Trophoblast cell (in vitro differentiated cells and primary cell): ENCODE measurements at regions not wholly inside any gene's neighbourhood (a gene's known extent, or its start where the extent isn't known, plus 50 kb on each side); places are given as distances from the start of the nearest gene placed in this dataset.

Experiments used
- DNase-seq, 2 donors: peaks; one replicate each; pipeline ENCODE4 v3.0.0-alpha.2; 2016
- H2AFZ ChIP-seq: 2 replicates; pipeline ENCODE4 v1.6.1; 2013; ENCODE audit warnings: low read length, moderate library complexity, mild to moderate bottlenecking; ENCODE audit not compliant: insufficient read depth, poor library complexity
- H2AK5ac ChIP-seq: 2 replicates; pipeline ENCODE4 v1.6.1; 2013; ENCODE audit warnings: mild to moderate bottlenecking, low read length
- H2BK120ac ChIP-seq: 2 replicates; pipeline ENCODE4 v1.6.1; 2013; ENCODE audit warnings: low read length, mild to moderate bottlenecking, moderate library complexity; ENCODE audit not compliant: insufficient read depth, poor library complexity
- H2BK12ac ChIP-seq: 2 replicates; pipeline ENCODE4 v1.6.1; 2013; ENCODE audit warnings: mild to moderate bottlenecking, low read length, moderate library complexity
- H2BK5ac ChIP-seq: 2 replicates; pipeline ENCODE4 v1.6.1; 2013; ENCODE audit warnings: low read length, low read depth, moderate library complexity, mild to moderate bottlenecking; ENCODE audit not compliant: poor library complexity
- H3K14ac ChIP-seq: 2 replicates; pipeline ENCODE4 v1.6.1; 2013; ENCODE audit warnings: mild to moderate bottlenecking, low read length
- H3K18ac ChIP-seq: 2 replicates; pipeline ENCODE4 v1.6.1; 2013; ENCODE audit warnings: mild to moderate bottlenecking, low read length
- H3K23ac ChIP-seq: 2 replicates; pipeline ENCODE4 v1.6.1; 2013; ENCODE audit warnings: low read length
- H3K27ac ChIP-seq: 2 replicates; pipeline ENCODE4 v1.5.1; 2013; ENCODE audit warnings: low read depth, mild to moderate bottlenecking, inconsistent platforms, low read length, moderate library complexity
- H3K27me3 ChIP-seq: 2 replicates; pipeline ENCODE4 v1.6.1; 2013; ENCODE audit warnings: inconsistent platforms, mild to moderate bottlenecking, low read length, moderate library complexity; ENCODE audit not compliant: insufficient read depth
- H3K36me3 ChIP-seq, 2 experiments: 1 replicate in 1 of 2; 2 replicates in 1 of 2; pipeline ENCODE4 v1.6.1; 2013; ENCODE audit warnings: low read length in 2 of 2, mild to moderate bottlenecking in 2 of 2, moderate library complexity in 1 of 2; ENCODE audit not compliant: insufficient read depth in 2 of 2, control insufficient read depth in 1 of 2
- H3K4ac ChIP-seq: 2 replicates; pipeline ENCODE4 v1.6.1; 2013; ENCODE audit warnings: low read depth, mild to moderate bottlenecking, low read length, moderate library complexity
- H3K4me1 ChIP-seq, 2 experiments: 1 replicate in 1 of 2; 2 replicates in 1 of 2; pipeline ENCODE4 v1.6.1; 2013; ENCODE audit warnings: low read length in 2 of 2, mild to moderate bottlenecking in 2 of 2, moderate library complexity in 1 of 2; ENCODE audit not compliant: insufficient read depth in 2 of 2, control insufficient read depth in 1 of 2
- H3K4me2 ChIP-seq: 2 replicates; pipeline ENCODE4 v1.6.1; 2013; ENCODE audit warnings: inconsistent platforms, mild to moderate bottlenecking, low read length, moderate library complexity
- H3K4me3 ChIP-seq: 2 replicates; pipeline ENCODE4 v1.5.1; 2013; ENCODE audit warnings: mild to moderate bottlenecking, low read depth, low read length, inconsistent platforms
- H3K79me1 ChIP-seq: one replicate; pipeline ENCODE4 v1.6.1; 2013; ENCODE audit warnings: low read length
- H3K79me2 ChIP-seq: 2 replicates; pipeline ENCODE4 v1.6.1; 2013; ENCODE audit warnings: low read length, mild to moderate bottlenecking; ENCODE audit not compliant: control insufficient read depth, insufficient read depth, poor library complexity
- H3K9ac ChIP-seq: 2 replicates; pipeline ENCODE4 v1.6.1; 2013; ENCODE audit warnings: mild to moderate bottlenecking, low read length
- H3K9me3 ChIP-seq: 2 replicates; pipeline ENCODE4 v1.6.1; 2013; ENCODE audit warnings: low read depth, mild to moderate bottlenecking, control low read depth, inconsistent platforms, low read length; ENCODE audit not compliant: insufficient read depth
- H4K12ac ChIP-seq: 2 replicates; pipeline ENCODE4 v1.6.1; 2013; ENCODE audit warnings: low read depth, mild to moderate bottlenecking, low read length, moderate library complexity
- H4K8ac ChIP-seq: 2 replicates; pipeline ENCODE4 v1.6.1; 2013; ENCODE audit warnings: low read depth, mild to moderate bottlenecking, low read length, moderate library complexity
- H4K91ac ChIP-seq: one replicate; pipeline ENCODE4 v1.6.1; 2013; ENCODE audit warnings: low read depth, mild to moderate bottlenecking, low read length, moderate library complexity
- WGBS: extraction: QIAGEN DNeasy Blood & Tissue Kit; methylation state at CpG from one replicate; pipeline ENCODE4 v1.1.7; 2013; ENCODE audit warnings: missing lambda C conversion rate; ENCODE audit not compliant: insufficient read length, insufficient coverage; ENCODE audit errors: extremely low coverage; 5-methylcytosine and 5-hydroxymethylcytosine counted together

DNA sequence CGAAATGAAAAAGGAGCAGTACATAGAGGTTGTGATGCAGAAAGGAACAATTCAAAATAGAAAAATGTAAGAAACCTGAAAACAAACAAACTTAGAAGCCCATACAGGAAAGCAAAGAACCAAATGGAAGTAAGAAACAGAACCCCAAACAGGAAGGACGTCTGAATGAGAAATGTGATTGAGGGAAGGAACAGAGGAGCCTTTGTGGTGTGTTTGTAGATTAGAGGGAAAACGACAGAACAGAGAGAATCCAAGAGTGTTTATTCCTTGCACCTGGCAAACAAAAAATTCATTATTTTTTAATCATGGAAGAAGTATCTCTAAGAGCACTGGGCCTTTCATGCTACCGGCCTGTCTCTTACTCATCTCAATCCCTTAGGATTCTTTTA lies 67.8 kb upstream of the ZSWIM6 start:
- Histone ChIP-seq H2BK12ac (no peak overlapping the region), H3K9ac (no peak overlapping the region), H3K79me2 (no peaks in the 10 kb centered on the region), H3K4ac (no peak overlapping the region), H3K9me3 (no peaks in the 10 kb centered on the region), H3K27ac (no peak overlapping the region), H3K18ac (no peak overlapping the region), H2AK5ac (no peak overlapping the region), H3K4me3 (no peak overlapping the region), H2BK5ac (no peak overlapping the region), H2BK120ac (no peak overlapping the region), H3K14ac (no peak overlapping the region), H4K8ac (no peak overlapping the region), H3K4me2 (no peak overlapping the region), H3K23ac (no peak overlapping the region), H3K4me1 (no peaks in the 10 kb centered on the region), H3K27me3 (no peaks in the 10 kb centered on the region), H3K79me1 (no peaks in the 10 kb centered on the region), H2AFZ (no peak overlapping the region), H3K36me3 (no peaks in the 10 kb centered on the region), H4K12ac (no peak overlapping the region), H4K91ac (no peak overlapping the region)
- no CpG with 5 or more reads among the region's 4 CpGs for WGBS
- no peak for DNase-seq

DNA sequence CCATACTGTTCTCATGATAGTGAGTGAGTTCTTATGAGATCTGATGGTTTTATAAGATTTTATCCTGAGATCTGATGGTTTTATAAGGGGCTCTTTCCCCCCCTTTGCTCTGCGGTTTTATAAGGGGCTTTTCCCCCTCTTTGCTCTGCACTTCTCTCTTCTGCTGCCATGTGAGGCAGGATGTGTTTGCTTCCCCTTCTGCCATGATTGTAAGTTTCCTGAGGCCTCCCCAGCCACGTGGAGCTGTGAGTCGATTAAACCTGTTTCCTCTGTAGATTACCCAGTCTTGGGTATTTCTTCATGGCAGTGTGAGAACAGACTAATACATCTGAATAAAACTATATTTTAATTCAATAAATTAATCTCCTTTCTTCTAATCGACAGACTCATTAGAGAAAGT lies 64.9 kb upstream of the ZSWIM6 start:
- DNase-seq, result no peak

GRCh38 chr5:61268871-61269270 lies 63.2 kb upstream of the ZSWIM6 start:
- no CpG with 5 or more reads among the region's 2 CpGs for WGBS
- Histone ChIP-seq H3K79me2 (no peaks in the 10 kb centered on the region), H2BK12ac (no peak overlapping the region), H3K14ac (no peak overlapping the region), H4K12ac (no peak overlapping the region), H3K36me3 (no peaks in the 10 kb centered on the region), H2BK120ac (no peak overlapping the region), H4K91ac (no peak overlapping the region), H3K23ac (no peak overlapping the region), H4K8ac (no peak overlapping the region), H3K27ac (no peak overlapping the region), H3K4me1 (peaks cover 0 to 3% of the 10 kb centered on the region in 2 experiments), H3K18ac (no peak overlapping the region), H3K4me2 (no peak overlapping the region), H3K9ac (no peak overlapping the region), H3K4me3 (no peak overlapping the region), H2BK5ac (no peak overlapping the region), H3K4ac (no peak overlapping the region), H2AFZ (no peak overlapping the region), H2AK5ac (no peak overlapping the region), H3K27me3 (no peaks in the 10 kb centered on the region), H3K79me1 (no peaks in the 10 kb centered on the region), H3K9me3 (no peaks in the 10 kb centered on the region)
- DNase-seq, result no peak

More for the DNA sequence above, 64.9 kb upstream of the ZSWIM6 start:
- Histone ChIP-seq H3K14ac (no peak overlapping the region), H3K4me3 (no peak overlapping the region), H2BK5ac (no peak overlapping the region), H4K12ac (no peak overlapping the region), H3K9me3 (no peaks in the 10 kb centered on the region), H3K4ac (no peak overlapping the region), H3K18ac (no peak overlapping the region), H3K27me3 (no peaks in the 10 kb centered on the region), H3K23ac (no peak overlapping the region), H3K36me3 (no peaks in the 10 kb centered on the region), H4K8ac (no peak overlapping the region), H2AFZ (no peak overlapping the region), H3K27ac (no peak overlapping the region), H3K9ac (no peak overlapping the region), H3K79me2 (no peaks in the 10 kb centered on the region), H3K4me2 (no peak overlapping the region), H3K79me1 (no peaks in the 10 kb centered on the region), H2BK120ac (no peak overlapping the region), H4K91ac (no peak overlapping the region), H2AK5ac (no peak overlapping the region), H2BK12ac (no peak overlapping the region), H3K4me1 (peaks cover 0 to 3% of the 10 kb centered on the region in 2 experiments)
- no CpG with 5 or more reads among the region's 4 CpGs for WGBS

GRCh38 chr5:61270510-61271165 lies 61.4 kb upstream of the ZSWIM6 start:
- Histone ChIP-seq H3K18ac (no peak overlapping the region), H3K4ac (no peak overlapping the region), H3K27me3 (no peaks in the 10 kb centered on the region), H4K91ac (no peak overlapping the region), H2BK120ac (no peak overlapping the region), H3K4me3 (no peak overlapping the region), H2AFZ (no peak overlapping the region), H4K12ac (no peak overlapping the region), H2AK5ac (no peak overlapping the region), H3K9me3 (no peaks in the 10 kb centered on the region), H3K4me2 (no peak overlapping the region), H2BK5ac (no peak overlapping the region), H3K14ac (no peak overlapping the region), H2BK12ac (no peak overlapping the region), H3K27ac (no peak overlapping the region), H4K8ac (no peak overlapping the region), H3K36me3 (no peaks in the 10 kb centered on the region), H3K9ac (no peak overlapping the region), H3K4me1 (peaks cover 0 to 8% of the 10 kb centered on the region in 2 experiments), H3K79me2 (no peaks in the 10 kb centered on the region), H3K79me1 (peaks cover 3% of the 10 kb centered on the region), H3K23ac (no peak overlapping the region)
- DNase-seq, result no peak
- whole genome bisulfite sequencing, result no CpG with 5 or more reads among the region's 7 CpGs
